H1 (cell line): ENCODE measurements at regions not wholly inside any gene's neighbourhood (a gene's known extent, or its start where the extent isn't known, plus 50 kb on each side); places are given as distances from the start of the nearest gene placed in this dataset.

Source experiments
- EZH2 ChIP-seq: fragments of 200-600 bp; sonication (generic); IDR thresholded peaks from 2 replicates; pipeline ENCODE4 v1.7.1; 2012; ENCODE audit warnings: low read depth, mild to moderate bottlenecking, moderate library complexity, low read length, inconsistent platforms; ENCODE audit not compliant: severe bottlenecking
- SIRT6 ChIP-seq: IDR thresholded peaks from one replicate; pipeline ENCODE4 v1.7.1; 2012; ENCODE audit warnings: low read length, inconsistent platforms
- TCF12 ChIP-seq: IDR thresholded peaks from 2 replicates; pipeline ENCODE4 v1.6.1; 2011; ENCODE audit warnings: low read depth, mild to moderate bottlenecking, low read length

- no peak for TF ChIP-seq TCF12
- TF ChIP-seq SIRT6, result no peak
- no peak for TF ChIP-seq EZH2
Measured at GRCh38 chr5:114146398-114146797, 215.5 kb upstream of the KCNN2 start (continued).
